ENCODE measurements at regions not wholly inside any gene's neighbourhood (a gene's known extent, or its start where the extent isn't known, plus 50 kb on each side); places are given as distances from the start of the nearest gene placed in this dataset.

DNA sequence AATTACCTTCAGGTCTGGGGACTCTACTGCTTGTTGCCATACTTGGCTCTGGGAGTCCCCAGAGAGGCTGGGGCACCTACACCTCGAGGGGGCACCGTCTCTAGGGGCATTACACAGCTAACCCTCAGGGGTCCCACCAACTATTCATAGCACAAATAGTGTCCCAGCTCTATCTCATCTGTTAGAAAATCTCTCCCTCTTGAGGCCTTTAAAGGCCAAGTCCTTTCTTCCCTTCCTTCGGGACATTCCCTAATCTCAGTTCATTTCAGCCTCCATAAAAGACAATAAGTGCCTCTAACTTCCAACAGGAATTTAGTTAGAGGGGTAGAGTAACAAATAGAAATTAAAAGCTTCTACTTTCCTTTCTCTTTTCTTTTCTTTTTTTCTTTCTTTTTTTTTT, 55.8 kb upstream of the SORBS2 start:
- CTCF ChIA-PET (ENCODE audit: partially characterized antibody), result interaction anchor here (0.7 to 2.0 kb wide), 13 partner anchors 9 to 271 kb away, joined by 3 to 9 read pairs (median 3); no protein-coding TSS in a partner anchor
- TF ChIP-seq HDAC2 (IDR thresholded peaks at IDR 0.05; ENCODE audit: borderline replicate concordance in 1 of 2, low read depth in 2 of 2, low read length in 2 of 2) (no peak), CTCF (IDR thresholded peaks at IDR 0.05; ENCODE audit: control extremely low read depth in 1 of 3, insufficient read depth in 1 of 3, low read depth in 1 of 3, low read length in 3 of 3) (peak in 2 of 3 experiments; percentile 4 to 12; a peak in 1 of 4 replicates), RAD21 (IDR thresholded peaks at IDR 0.05 in 1 of 2, conservative IDR thresholded peaks at IDR 0.05 in 1 of 2; ENCODE audit: low read depth in 2 of 2, low read length in 2 of 2) (peak; percentile 43 to 57)
- no peaks in the 10 kb centered on the region for H3K23me2 ChIP-seq (ENCODE audit: low read depth, low read length)
- H3K4ac ChIP-seq (replicated peaks; ENCODE audit: insufficient read length, low read depth, low read length), result no peak overlapping the region
- no peak overlapping the region for H2AK5ac ChIP-seq (ENCODE audit: low read depth, low read length)
- H3K56ac ChIP-seq (replicated peaks; ENCODE audit: insufficient read length, low read depth, low read length), result no peak overlapping the region
- no peaks in the 10 kb centered on the region for H3K79me1 ChIP-seq (ENCODE audit: low read depth, low read length)
- H2BK15ac ChIP-seq (ENCODE audit: low read length), result no peak overlapping the region
- POLR2A ChIA-PET (ENCODE audit: partially characterized antibody), result interaction anchor here (1.0 kb wide), 1 partner anchor 94 kb away, joined by 4 read pairs; no protein-coding TSS in a partner anchor
- no peak overlapping the region for H3K4me2 ChIP-seq (ENCODE audit: insufficient read depth in 1 of 2, low read depth in 2 of 2, low read length in 2 of 2)
- DNase-seq (ENCODE audit: low read depth in 1 of 2, low spot score in 2 of 2) (no peak), FAIRE-seq (no peak)
- H4K5ac ChIP-seq (ENCODE audit: insufficient read length, low read depth, low read length), result no peak overlapping the region
- peak overlapping the region; percentile 73; the same call in 1 of the 2 replicates for H3K18ac ChIP-seq (ENCODE audit: extremely low read depth, low read length)
- H3K4me3 ChIP-seq (ENCODE audit: extremely low read depth in 1 of 4, insufficient read depth in 2 of 4, low read depth in 3 of 4, low read length in 4 of 4), result no peak overlapping the region
- peak overlapping the region; percentile 48; the same call in 1 of the 2 replicates for H2AFZ ChIP-seq (ENCODE audit: low read length)
- H3K36me3 ChIP-seq (ENCODE audit: control insufficient read depth in 2 of 4, insufficient read depth in 4 of 4, low read length in 3 of 4), result no peaks in the 10 kb centered on the region
- 86% methylated on average over 3 of the region's 3 CpGs; no CpG with 5 or more reads in 1 of the 2 experiments for WGBS, 2 experiments (ENCODE audit: extremely low coverage in 1 of 2, insufficient coverage in 1 of 2, insufficient read length in 1 of 2, insufficient replicate concordance in 2 of 2, low coverage in 1 of 2, low lambda C conversion rate in 2 of 2, missing lambda C conversion rate in 1 of 2)
- no peak overlapping the region for H2BK120ac ChIP-seq (replicated peaks; ENCODE audit: low read depth, low read length)
- peaks cover 0 to 4% (median 3%) of the 10 kb centered on the region in 4 experiments; a peak in 6 of 7 replicates for H3K4me1 ChIP-seq (replicated peaks in 1 of 4; ENCODE audit: control insufficient read depth in 3 of 4, insufficient read depth in 4 of 4, low read length in 3 of 4)
- no peak overlapping the region for H4K8ac ChIP-seq (ENCODE audit: extremely low read depth, insufficient read depth, low read length)
- no peaks in the 10 kb centered on the region for H3K27me3 ChIP-seq (replicated peaks in 1 of 4; ENCODE audit: control insufficient read depth in 3 of 4, extremely low read depth in 1 of 4, insufficient read depth in 3 of 4, low read length in 3 of 4)
- no peak overlapping the region for H3K27ac ChIP-seq (ENCODE audit: low read depth, low read length)
- no peak overlapping the region for H3K14ac ChIP-seq (ENCODE audit: insufficient read length)
- H3K23ac ChIP-seq (ENCODE audit: insufficient read length), result no peak overlapping the region
- no peaks in the 10 kb centered on the region for H3K79me2 ChIP-seq (ENCODE audit: control insufficient read depth in 1 of 2, insufficient read depth in 2 of 2, low read length in 2 of 2)
- H2BK12ac ChIP-seq (ENCODE audit: low read depth, low read length), result 0 out of 2 replicates have a peak overlapping the region, but pooled peaks have one; percentile 3
- H2BK20ac ChIP-seq (ENCODE audit: low read length), result no peak overlapping the region
- H4K91ac ChIP-seq (replicated peaks; ENCODE audit: insufficient read length, low read length), result peak overlapping the region; percentile 4
- no peaks in the 10 kb centered on the region for H3K9me3 ChIP-seq (ENCODE audit: insufficient read depth in 2 of 2, low read depth in 1 of 2, low read length in 1 of 2)
- no peak overlapping the region for H2BK5ac ChIP-seq (ENCODE audit: low read depth, low read length)
- no peaks in the 10 kb centered on the region for H4K20me1 ChIP-seq (replicated peaks in 1 of 2; ENCODE audit: control insufficient read depth in 1 of 2, insufficient read depth in 2 of 2, low read length in 2 of 2)
- H3K9ac ChIP-seq (replicated peaks in 1 of 4; ENCODE audit: extremely low read depth in 1 of 4, low read depth in 3 of 4, low read length in 3 of 4), result no peak overlapping the region

Measured in H1 (cell line).